NCI-H748 treated with DMSO at 0.1 percent for 48 hours (cell line): ENCODE measurements at regions not wholly inside any gene's neighbourhood (a gene's known extent, or its start where the extent isn't known, plus 50 kb on each side); places are given as distances from the start of the nearest gene placed in this dataset.

ENCODE experiments used
- DNase-seq: peaks from one replicate; lab custom pipeline; 2025; lab: John Stamatoyannopoulos, UW

DNA sequence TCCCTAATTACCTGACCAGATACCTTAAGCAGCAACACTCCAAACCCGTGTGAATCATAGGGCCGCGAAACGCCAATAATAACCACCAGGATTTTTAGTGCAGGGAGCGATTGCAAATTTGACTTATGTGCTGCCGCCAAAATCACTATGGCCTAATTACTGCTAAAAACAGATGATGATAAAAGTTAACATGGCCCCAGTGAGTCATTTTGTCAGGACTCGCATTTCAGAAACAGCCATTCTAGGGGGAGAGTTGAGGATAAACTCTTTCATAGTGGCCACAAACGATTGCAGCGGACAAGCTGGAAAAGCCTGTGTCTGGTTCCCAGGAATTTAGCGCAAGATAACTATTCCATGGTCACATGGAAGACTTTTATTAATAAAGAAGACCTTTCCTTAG is 103.4 kb downstream of the HLX start:
- no peak for DNase-seq

DNA sequence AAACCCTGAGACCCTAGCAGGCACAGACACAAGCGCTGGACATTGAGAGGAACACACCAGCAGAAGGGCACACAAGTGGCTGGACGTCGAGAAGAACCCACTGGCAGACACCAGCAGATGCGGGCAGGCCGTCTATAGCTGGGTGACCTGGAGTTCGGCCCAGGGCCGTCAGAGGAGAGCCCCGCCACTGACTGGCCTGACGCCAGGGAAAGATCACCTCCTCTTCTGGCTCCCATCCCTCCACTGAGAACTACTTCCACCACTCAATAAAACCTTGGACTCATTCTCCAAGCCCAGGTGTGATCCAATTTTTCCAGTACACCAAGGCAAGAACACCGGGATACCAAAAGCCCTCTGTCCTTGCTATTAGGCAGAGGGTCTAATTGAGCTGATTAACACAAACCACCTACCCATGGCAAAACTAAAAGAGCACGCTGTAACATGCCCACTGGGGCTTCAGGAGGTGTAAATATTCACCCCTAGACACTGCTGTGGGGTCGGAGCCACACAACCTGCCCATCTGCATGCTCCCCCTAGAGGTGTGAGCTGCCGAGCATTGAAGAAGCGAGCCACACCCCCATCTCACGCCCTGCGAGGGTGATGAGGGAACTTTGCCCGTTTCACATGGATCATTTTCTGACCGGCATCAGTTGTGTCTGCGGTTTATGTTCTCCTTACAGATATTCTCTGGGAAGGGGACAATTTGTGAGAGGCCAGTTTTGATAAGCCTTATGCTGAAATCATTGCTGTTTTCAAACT is 104.8 kb downstream of the HLX start:
- DNase-seq = no peak

DNA sequence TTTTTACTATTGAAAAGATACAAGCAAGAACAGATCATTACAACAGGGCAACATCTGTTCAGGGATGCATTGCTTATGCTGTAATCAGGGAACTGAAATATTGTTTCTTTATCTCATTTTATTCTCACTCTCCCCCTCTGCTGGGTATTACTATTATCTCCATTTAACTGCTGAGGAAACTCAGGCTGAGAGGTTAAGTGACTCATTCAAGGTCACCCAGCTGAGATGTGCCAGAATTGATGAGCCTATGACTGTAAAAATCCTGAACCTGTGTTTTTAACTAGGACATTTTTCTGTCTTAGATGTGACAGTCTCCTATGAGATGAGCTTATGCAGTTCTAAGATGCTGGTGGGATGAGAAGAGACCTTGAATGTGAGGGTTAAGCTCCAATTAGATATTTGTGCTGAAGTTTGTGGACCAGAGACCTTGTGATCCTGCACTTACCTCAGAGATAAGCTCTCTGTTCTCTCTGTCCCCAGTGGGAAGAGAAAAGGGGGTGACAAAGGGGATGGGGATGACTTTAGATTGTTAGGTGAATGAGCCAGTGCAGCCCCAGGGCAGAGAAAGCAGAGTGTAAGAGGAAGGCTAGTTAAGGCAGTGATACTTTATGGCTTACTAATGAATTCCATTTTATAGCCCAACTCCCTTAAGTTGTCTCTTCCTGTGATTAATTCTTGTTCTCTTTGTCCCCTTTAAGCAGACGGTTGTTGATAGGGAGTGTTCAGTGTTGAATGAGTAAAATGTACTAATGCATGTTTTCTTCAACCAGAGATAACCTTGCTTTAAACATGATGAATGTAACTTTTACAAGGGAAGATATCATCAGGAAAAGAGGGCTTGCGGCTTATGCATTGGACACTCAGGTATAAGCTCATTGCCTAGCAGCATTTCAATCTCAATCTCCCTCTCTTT is 111.4 kb downstream of the HLX start:
- DNase-seq = no peak

DNA sequence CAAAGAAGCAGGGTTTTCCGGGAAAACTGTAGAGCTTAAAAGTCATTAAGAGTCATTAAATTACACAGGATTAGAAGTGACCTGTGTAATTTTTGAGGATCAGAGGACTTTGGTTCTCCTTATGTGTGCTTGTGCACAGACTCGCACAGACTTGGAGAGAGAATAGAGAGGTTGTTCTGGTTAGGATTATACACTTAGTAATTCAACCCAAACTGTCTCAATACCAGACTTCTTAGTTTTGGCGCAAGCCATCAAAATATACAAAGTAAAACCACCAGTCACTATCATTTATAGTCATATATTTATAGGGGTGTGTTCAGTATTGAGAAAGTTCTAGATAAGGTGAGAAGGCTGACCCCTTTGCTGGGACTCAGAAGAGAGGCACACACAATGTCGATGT is 112.3 kb downstream of the HLX start:
- DNase-seq = no peak

DNA sequence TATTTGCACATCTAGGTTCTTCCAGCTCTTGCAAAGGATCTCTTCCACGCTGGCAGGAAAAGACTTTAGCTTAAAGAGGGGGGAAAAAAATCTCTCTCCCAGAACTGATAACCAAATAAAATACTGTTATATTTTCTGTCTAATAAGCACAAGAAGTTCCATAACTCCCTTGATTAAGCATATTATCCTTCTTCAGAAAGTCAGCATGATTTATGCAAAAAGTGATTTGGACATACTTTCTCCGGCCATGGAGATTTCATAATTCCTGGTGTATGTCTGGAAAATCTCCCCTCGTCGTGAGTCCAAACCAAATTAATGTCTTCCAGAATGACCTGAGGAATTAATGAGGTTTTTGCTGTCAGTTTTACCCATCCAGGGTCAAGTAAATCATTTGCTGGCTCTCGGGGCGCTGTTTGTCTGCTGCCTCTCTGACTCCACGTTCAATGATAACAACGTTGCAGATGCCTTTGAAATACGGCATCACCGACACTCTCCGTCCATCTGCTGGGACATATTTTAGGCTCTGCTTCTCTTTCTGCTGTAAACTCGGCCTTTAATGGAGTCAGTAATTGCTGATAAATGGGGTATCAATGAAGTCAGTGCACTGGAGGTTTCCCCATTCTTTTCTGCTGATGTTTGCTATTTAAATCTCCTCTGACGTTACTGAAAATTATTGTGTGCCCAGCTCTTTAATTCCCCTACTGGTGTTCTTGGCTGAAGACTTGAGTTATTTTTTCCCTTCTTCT is 112.9 kb downstream of the HLX start:
- DNase-seq = no peak

DNA sequence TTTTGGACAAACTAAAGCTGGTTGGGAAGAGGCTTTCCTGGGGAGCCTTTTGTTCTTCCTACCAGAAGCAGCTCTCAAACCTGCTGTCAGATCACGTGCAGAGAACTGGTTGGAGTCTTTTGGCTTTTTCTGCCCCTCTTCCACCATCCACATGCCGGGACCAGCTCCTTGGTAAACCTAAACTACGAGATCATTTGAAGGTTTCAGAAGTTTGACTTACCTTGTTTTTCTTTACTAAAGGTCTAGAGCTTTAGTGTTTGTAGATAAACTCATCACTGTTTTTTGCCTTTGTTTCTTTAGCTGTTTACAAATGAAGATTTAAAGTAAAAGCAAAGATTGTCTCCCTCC is 113.4 kb downstream of the HLX start:
- DNase-seq = no peak

DNA sequence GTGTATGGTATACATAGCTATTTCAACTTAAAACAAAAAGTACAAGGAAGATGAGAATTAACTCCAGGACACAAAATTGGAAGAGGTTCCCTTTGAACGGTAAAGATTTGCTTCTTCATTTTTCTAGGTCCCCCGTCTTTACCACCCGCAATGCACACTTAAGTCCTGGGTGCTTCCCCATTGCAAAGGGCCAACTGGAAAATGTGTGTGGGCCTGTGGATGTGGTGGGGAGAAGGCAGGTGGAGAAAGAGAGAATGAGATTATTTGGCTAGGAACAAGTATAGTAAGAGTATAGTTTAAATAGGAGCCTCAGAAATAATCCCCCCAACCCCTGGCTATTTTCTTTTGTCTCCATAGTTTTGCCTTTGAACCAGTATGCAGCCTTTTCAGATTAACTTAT is 115.4 kb downstream of the HLX start:
- no peak for DNase-seq

DNA sequence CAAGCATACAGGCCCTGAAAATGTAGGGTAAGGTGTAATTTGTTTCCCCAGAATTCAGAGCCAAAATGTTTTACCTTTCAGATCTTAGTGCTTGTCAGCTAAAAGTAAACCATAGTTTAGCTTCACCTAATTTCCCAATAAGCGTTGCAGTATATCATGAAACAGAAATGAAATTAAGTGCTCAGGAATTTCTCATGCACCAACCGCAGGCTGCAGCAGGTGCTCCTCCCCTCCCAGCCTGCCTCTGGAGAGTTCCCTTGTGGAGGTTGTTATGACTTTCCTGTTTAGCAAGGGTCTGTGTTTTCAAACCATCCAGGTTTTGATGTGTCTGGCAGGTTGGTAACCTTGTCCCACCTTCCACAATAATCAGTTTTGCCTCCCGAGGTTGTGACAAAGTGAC is 118.5 kb downstream of the HLX start:
- DNase-seq = no peak

DNA sequence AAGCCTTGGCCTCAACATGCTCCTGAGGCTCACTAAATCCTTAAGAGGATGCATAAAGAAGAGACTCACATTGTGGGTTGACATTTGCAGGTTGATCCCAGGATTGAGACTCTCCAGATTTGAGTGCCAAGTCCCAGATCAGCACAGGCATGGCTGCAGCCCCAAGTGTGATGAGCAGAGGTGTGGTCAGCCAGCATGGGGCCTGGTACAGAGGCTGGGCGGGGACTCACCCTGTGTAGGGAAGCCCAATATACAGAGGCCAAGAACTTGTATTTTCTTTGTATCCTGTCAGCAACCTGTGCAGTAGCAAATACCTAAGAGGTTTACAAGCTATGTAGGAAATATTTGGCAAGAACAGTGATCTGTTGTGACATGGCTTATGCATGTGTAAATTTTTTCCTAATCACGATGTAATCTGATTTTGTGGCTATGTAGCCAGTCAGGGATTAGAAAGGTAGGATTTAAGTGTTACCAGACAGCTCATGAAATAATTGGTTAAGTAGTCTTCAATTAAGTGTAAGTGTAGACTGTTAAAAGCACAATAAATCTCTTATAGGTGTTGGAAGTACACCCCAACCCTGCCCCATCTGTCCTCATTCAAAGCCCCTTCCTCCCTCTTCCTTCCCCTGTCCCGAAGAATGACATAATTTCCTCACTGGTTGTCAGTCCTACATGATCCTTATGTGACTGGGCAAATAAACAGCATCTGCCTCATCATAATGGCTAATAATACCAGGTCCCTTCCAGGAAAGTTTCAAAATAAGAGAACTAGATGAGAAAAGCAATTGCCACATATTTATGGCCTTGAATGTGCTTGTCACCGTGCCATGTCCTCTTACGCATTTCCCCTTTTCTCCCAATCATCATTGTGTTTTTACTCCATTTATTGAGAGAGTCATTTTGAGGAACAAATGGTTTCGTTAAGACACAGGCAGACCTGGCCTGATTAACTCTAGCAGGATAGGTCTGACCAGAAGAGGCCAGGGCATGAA is 120.9 kb downstream of the HLX start:
- DNase-seq = no peak

DNA sequence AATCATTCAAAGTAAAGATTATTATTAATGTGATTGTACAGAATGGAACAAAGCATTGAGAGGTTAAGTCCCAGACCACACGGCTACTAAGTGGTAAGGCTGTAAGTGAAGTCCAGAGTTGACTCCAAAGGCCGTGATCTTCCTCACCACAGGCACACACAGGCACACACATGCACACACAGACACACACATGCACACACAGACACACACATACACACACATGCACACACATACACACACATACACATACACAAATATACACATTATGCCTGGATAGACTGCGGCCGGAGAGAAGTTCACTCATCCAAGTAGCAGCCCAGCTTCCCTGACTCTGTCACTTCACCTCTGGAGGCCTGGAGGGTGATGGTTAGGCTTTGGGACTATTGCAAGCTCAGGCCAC is 121.9 kb downstream of the HLX start:
- no peak for DNase-seq

DNA sequence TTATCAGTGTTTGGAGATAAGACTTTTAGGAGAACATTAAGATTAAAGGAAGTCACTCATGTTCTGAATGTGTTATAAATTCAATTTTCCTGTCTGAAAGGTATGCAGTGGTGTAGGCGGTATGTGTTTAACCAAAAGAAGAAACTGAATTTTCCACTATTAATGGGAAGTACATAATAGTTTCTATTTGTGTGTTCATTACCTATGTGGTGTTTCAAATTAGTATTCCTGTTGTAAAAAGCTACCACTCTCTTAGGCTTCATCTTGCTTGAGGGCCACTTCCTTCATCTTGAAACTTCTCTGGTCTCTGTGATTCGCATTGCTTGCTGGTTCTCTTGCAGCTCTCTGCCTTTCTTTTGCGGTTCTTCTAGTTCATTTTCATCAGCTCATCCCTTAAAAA is 123.4 kb downstream of the HLX start:
- no peak for DNase-seq

DNA sequence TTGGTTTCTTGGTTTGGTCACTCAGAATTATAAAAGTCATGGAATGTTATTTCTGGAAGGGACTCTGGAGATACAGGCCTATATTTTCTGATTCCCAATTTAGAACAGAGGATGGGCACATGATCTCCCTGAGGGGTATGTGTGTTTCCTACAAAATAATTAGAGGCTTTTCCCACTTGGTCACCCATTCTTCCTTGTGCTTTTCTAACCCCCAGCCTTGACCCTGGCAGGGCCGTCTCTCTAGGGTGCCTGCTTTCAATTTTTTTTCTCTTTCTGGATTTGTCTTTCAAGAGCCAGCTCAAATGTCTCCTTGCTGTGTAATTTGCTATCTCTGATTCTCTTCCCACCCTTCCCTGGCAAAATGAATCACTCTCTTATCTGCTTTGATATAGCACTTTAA is 131.9 kb downstream of the HLX start:
- DNase-seq = no peak

DNA sequence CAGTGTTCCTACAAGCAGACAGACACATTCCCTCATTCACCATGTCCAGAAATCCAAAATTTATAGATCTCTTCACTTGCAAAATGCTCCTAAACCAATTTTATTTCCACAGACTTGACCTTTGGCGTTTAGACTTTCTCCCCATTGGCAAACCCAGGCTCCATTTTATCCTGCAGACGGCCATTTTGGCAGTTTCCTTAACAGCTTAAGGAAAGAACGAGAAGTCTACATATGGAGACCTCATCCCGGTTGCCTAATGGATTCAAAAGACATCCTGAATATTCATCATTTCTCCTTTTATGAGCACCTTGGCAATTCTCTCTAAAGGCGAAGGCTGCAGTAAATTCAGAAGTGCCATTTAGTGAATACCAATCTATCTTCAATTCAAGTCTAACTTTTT is 132.9 kb downstream of the HLX start:
- no peak for DNase-seq

DNA sequence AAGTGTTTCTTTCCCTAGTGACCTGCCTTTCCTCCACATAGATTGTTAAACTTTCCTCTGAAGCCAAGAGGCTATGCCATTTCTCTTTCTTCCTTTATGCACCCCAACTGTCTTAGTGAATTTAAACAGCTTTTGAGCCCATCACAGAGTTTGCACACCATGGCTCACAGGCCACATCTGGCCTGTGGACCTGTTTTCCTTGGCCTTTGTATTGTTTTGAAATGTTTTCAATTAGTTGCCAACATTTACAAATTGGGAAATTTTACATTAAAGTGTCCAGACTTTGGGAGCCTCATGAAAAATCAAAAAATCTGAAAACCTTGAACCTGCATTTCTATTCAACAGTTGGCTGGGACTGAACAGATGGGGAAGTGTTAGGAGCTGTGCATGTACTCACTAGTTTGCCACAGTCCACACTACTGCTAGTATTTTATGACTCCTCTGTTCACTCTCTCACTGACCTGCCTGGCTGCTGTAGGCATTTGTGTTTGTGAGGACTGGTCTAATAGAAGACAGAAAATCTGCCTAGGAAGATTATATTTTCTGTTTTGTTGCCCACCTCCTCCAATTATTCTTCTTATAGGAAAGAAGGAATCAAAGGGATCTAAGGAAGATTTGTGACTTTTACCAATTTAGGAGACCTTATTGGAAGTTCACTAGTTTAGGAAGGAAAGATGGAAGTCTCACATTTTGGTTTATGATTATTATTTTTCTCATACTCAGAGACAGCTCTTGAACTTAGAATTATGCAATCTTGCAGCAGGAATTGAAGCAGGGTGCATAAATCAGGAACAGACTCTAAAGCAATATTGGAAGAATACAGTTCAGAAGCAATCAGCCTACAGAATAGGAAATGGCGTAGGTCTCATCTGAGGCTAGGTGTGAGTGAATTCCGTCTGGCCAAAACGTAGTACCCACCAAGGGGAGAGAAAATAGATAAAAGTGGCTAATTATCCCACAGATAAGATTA is 134.7 kb downstream of the HLX start:
- DNase-seq = no peak

DNA sequence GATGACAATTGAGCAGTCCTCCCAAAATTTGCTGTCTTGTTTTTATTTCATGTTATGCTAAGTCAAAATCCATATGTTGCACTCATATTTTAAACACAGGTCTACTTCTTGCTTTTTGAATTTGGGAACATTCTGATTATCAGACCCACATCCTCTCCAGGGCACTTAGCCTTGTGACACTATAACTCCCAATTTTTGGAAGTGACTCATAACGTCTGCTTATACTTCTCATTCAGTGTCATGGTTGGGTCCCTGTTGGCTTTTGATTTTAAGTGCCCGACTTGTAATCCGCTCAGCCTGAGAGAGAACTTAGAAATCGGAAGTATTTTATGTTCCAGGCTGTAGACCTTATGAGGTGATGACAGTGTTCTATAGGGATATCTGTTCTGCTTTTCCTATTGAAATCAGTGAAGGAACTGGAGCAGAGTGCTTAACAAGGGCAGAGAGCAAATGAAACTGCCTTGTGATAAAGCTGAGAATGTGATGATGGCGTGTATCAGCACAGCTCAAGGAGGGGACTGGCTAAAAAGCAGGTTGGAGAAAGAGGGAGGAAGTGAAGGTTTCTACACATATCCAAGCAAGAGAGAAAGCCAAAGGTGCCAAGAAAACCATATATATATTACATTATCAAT is 136.0 kb downstream of the HLX start:
- no peak for DNase-seq

DNA sequence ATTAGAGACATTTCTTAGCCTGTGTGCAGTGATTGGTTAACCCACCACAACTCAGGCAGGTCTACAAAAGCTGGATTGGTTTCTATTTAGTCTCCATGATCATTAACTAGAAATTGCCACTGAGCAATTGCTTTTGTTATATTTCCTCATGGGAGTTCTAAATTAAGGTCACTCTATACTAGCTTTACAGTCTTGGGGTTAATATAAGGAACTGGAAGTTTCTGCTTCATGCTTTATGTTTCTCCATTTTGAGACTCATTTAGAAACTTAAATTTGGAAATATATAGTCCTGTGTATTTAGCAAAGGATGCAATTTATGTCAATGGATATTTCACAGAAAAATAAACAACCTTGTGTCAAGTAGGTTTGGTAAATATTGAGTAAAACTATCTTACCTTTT is 137.5 kb downstream of the HLX start:
- no peak for DNase-seq

DNA sequence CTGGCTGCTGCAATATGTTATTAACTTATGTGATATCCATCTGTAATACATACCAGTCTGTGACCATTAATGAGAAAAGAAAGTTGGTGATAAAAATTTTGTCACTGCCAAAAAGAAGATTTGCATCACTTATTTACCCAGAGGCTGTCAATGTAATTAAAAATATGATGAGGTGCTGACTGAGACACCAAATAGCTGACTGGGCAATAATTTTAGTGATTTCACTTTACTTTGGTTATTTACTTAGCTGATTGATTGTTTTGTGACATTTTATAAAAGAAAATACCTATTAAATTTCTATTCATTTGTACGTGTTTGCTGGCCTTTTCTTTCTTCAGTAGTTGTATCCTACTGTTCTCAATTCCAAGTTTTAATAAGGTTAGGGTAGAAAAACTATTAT is 139.2 kb downstream of the HLX start:
- no peak for DNase-seq

DNA sequence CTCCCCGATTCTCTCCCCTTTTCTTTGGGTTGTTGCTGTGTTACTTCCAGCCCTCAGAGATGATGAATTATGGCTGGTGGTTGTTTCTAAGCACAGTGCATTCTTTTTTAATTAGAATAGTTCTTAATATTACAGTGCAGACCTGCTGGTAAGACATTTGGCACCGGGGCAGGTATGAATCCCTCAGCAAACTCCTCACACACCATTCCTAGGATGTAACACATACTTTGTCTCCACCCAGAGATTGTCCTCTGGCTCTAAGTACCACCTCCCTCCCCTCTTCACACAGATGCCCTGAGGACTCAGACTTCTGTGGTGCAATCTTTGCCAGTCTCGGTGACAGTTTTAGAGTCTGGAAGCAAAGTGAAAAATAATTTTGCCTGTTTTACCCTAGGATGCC is 143.1 kb downstream of the HLX start:
- DNase-seq = no peak

DNA sequence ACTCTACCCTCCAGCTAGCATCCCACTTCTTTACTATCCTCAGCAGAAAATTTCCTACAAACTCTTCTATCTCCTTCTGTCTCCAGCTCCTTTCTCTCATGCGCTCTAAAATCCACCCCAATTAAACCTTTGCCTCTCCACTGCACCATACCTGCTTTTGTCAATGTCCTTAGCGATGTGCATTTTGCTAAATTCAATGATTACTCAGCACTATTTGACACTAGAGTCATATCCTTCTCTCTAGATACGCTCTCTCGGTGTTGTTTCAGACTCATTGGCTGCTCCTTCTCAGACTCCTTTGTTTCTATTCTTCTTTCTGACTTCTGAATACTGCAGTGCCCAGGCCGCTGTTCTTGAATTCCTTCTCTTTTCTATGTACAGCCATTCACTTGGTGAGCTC is 144.2 kb downstream of the HLX start:
- no peak for DNase-seq

DNA sequence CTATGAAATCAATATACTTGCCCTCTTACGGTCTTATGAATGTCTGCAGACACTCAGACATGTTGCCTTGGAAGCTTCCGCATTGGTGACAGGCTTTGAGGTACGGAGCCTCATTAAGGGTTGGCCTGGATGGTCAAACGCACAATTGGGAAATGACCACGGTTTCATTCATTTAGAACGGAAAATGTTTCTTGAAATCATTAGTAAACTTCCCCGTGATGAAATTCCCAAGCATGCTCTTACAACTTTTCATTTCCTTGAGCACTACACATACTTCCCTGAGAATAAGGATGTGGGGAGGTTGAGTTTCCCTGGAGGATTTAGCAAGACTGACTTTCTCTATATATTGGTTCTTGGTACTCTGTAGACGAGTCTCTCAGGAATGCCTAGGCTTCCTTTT is 146.3 kb downstream of the HLX start:
- DNase-seq = no peak
